ENCODE measurements at regions not wholly inside any gene's neighbourhood (a gene's known extent, or its start where the extent isn't known, plus 50 kb on each side); places are given as distances from the start of the nearest gene placed in this dataset.
A peak's percentile ranks its signal among the peaks of the same experiment; 100 is the strongest.

- Histone ChIP-seq H3K27me3 (replicated peaks in 1 of 7) (peaks cover 0 to 8% (median 0%) of the 10 kb centered on the region in 7 donors), H3K9me3 (peaks cover 0 to 7% (median 0%) of the 10 kb centered on the region in 8 donors), H3K36me3 (no peaks in the 10 kb centered on the region), H3K4me3 (no peak overlapping the region), H3K27ac (no peak overlapping the region), H3K4me1 (peaks cover 0 to 3% (median 0%) of the 10 kb centered on the region in 6 donors)
- intact Hi-C loops (cut with DNase I; ENCODE audit: low total_unique reads), result no loop called here
- no peak for TF ChIP-seq POLR2A (IDR thresholded peaks at IDR 0.05)
- no peak for TF ChIP-seq POLR2AphosphoS5 (IDR thresholded peaks at IDR 0.05)
- TF ChIP-seq CTCF (IDR thresholded peaks at IDR 0.05 in 8 of 11, conservative IDR thresholded peaks at IDR 0.05 in 3 of 11), result no peak
- 91 to 96% (median 94%) methylated on average over 9 to 11 of the region's 11 CpGs for WGBS, 5 donors
- DNase-seq, result no peak
Measured at GRCh38 chr18:77865853-77866252, 616.2 kb downstream of the GALR1 start.

- Histone ChIP-seq H3K27ac (no peak overlapping the region), H3K27me3 (replicated peaks in 1 of 7) (peaks cover 0 to 8% (median 0%) of the 10 kb centered on the region in 7 donors), H3K4me1 (peaks cover 0 to 4% (median 0%) of the 10 kb centered on the region in 6 donors), H3K36me3 (no peaks in the 10 kb centered on the region), H3K4me3 (no peak overlapping the region), H3K9me3 (peaks cover 0 to 7% (median 0%) of the 10 kb centered on the region in 8 donors)
- DNase-seq, result no peak
- intact Hi-C loops (cut with DNase I; ENCODE audit: low total_unique reads), result no loop called here
- WGBS, 5 donors, result 79 to 87% (median 84%) methylated on average over 8 of the region's 8 CpGs
- no peak for TF ChIP-seq CTCF (IDR thresholded peaks at IDR 0.05 in 8 of 11, conservative IDR thresholded peaks at IDR 0.05 in 3 of 11)
- TF ChIP-seq POLR2A (IDR thresholded peaks at IDR 0.05), result no peak
- no peak for TF ChIP-seq POLR2AphosphoS5 (IDR thresholded peaks at IDR 0.05)
Measured at GRCh38 chr18:77866351-77866750, 616.7 kb downstream of the GALR1 start.

- Histone ChIP-seq H3K36me3 (no peaks in the 10 kb centered on the region), H3K9me3 (peaks cover 0 to 7% (median 0%) of the 10 kb centered on the region in 8 donors), H3K4me3 (peak overlapping the region in 1 of 8 donors; percentile 41), H3K4me1 (peaks cover 0 to 4% (median 0%) of the 10 kb centered on the region in 6 donors), H3K27ac (peak overlapping the region in 5 of 8 donors; percentile 19 to 58 (median 50)), H3K27me3 (replicated peaks in 1 of 7) (peaks cover 0 to 13% (median 0%) of the 10 kb centered on the region in 7 donors)
- WGBS, 5 donors, result 59 to 70% (median 61%) methylated on average over 10 of the region's 10 CpGs
- no peak for DNase-seq
- intact Hi-C loops (cut with DNase I; ENCODE audit: low total_unique reads), result no loop called here
- TF ChIP-seq CTCF (IDR thresholded peaks at IDR 0.05 in 8 of 11, conservative IDR thresholded peaks at IDR 0.05 in 3 of 11) (no peak), POLR2AphosphoS5 (IDR thresholded peaks at IDR 0.05) (peak in 2 of 3 donors; percentile 41 to 69)
Measured at GRCh38 chr18:77870199-77870598, 620.6 kb downstream of the GALR1 start.

GRCh38 chr18:77870894-77871293, 621.2 kb downstream of the GALR1 start:
- Histone ChIP-seq H3K27ac (peak overlapping the region in 5 of 8 donors; percentile 19 to 58 (median 50)), H3K4me1 (peaks cover 0 to 4% (median 0%) of the 10 kb centered on the region in 6 donors), H3K9me3 (peaks cover 0 to 7% (median 0%) of the 10 kb centered on the region in 8 donors), H3K4me3 (no peak overlapping the region), H3K36me3 (no peaks in the 10 kb centered on the region), H3K27me3 (replicated peaks in 1 of 7) (peaks cover 0 to 13% (median 0%) of the 10 kb centered on the region in 7 donors)
- TF ChIP-seq CTCF (IDR thresholded peaks at IDR 0.05 in 8 of 11, conservative IDR thresholded peaks at IDR 0.05 in 3 of 11) (no peak), POLR2A (IDR thresholded peaks at IDR 0.05) (no peak), POLR2AphosphoS5 (IDR thresholded peaks at IDR 0.05) (no peak)
- intact Hi-C loops (cut with DNase I; ENCODE audit: low total_unique reads), result no loop called here
- 80 to 92% (median 88%) methylated on average over 10 of the region's 10 CpGs for WGBS, 5 donors
- DNase-seq, result no peak

Data from spleen (tissue), 11 donors.